NCI-H524 treated with DMSO at 0.1 percent for 48 hours (cell line): ENCODE measurements at regions not wholly inside any gene's neighbourhood (a gene's known extent, or its start where the extent isn't known, plus 50 kb on each side); places are given as distances from the start of the nearest gene placed in this dataset.

ENCODE experiments used
- DNase-seq: peaks from one replicate; lab custom pipeline; 2025; lab: John Stamatoyannopoulos, UW

GRCh38 chr16:86090461-86091170, 191.7 kb downstream of the IRF8 start:
- DNase-seq: no peak

- DNase-seq: no peak
Observed at GRCh38 chr16:86091976-86092375, 193.0 kb downstream of the IRF8 start.

GRCh38 chr16:86092586-86093480, 193.9 kb downstream of the IRF8 start:
- DNase-seq: no peak

GRCh38 chr16:86093801-86094750, 195.1 kb downstream of the IRF8 start:
- no peak for DNase-seq

GRCh38 chr16:86095131-86095752, 196.3 kb downstream of the IRF8 start:
- DNase-seq: no peak

- DNase-seq: no peak
Observed at GRCh38 chr16:86095906-86096485, 197.0 kb downstream of the IRF8 start.

- DNase-seq: no peak
Observed at GRCh38 chr16:86096850-86097249, 197.9 kb downstream of the IRF8 start.

GRCh38 chr16:86099326-86099725, 200.4 kb downstream of the IRF8 start:
- no peak for DNase-seq

- DNase-seq: no peak
Observed at GRCh38 chr16:86100205-86101136, 201.5 kb downstream of the IRF8 start.

GRCh38 chr16:86101137-86101896, 202.4 kb downstream of the IRF8 start:
- no peak for DNase-seq

GRCh38 chr16:86101897-86102157, 202.9 kb downstream of the IRF8 start:
- DNase-seq: no peak

- no peak for DNase-seq
Observed at GRCh38 chr16:86103320-86103719, 204.4 kb downstream of the IRF8 start.

GRCh38 chr16:86104537-86105048, 205.6 kb downstream of the IRF8 start:
- DNase-seq: no peak

GRCh38 chr16:86107215-86107825, 208.4 kb downstream of the IRF8 start:
- DNase-seq: no peak

- DNase-seq: no peak
Observed at GRCh38 chr16:86108062-86108461, 209.1 kb downstream of the IRF8 start.

GRCh38 chr16:86110134-86110533, 211.2 kb downstream of the IRF8 start:
- DNase-seq: no peak

GRCh38 chr16:86110726-86111125, 211.8 kb downstream of the IRF8 start:
- no peak for DNase-seq

- no peak for DNase-seq
Observed at GRCh38 chr16:86112178-86112577, 213.2 kb downstream of the IRF8 start.

- DNase-seq: no peak
Observed at GRCh38 chr16:86117235-86117634, 218.3 kb downstream of the IRF8 start.
